ENCODE measurements at regions not wholly inside any gene's neighbourhood (a gene's known extent, or its start where the extent isn't known, plus 50 kb on each side); places are given as distances from the start of the nearest gene placed in this dataset.

- TF ChIP-seq CTCF (IDR thresholded peaks at IDR 0.05; ENCODE audit: low read length) (no peak), EZH2 (IDR thresholded peaks at IDR 0.05; ENCODE audit: borderline replicate concordance, low read length) (no peak)
These were observed 109.3 kb downstream of the TENT5A start for GRCh38 chr6:81643156-81643555.

Measured in OCI-LY1 (cell line).